Endothelial cell (in vitro differentiated cells): ENCODE measurements at regions not wholly inside any gene's neighbourhood (a gene's known extent, or its start where the extent isn't known, plus 50 kb on each side); places are given as distances from the start of the nearest gene placed in this dataset.
"Not testable (repeated sequence)": the region's sequence is repeated elsewhere in the genome, so short reads cannot be mapped to it uniquely, and the experiment has no call there.

Experiments
- DNase-seq: peaks from one replicate; pipeline ENCODE4 v3.0.0; 2021; ENCODE audit warnings: low spot score
- H3K27ac Mint-ChIP-seq: one replicate; pipeline ENCODE4 v1.8.0; 2021; ENCODE audit warnings: mixed read lengths, inconsistent platforms; ENCODE audit not compliant: unreplicated experiment
- H3K27me3 Mint-ChIP-seq: one replicate; pipeline ENCODE4 v1.8.0; 2021; ENCODE audit warnings: mild to moderate bottlenecking, moderate library complexity, mixed read lengths, inconsistent platforms; ENCODE audit not compliant: unreplicated experiment
- H3K36me3 Mint-ChIP-seq: one replicate; pipeline ENCODE4 v1.8.0; 2021; ENCODE audit warnings: mild to moderate bottlenecking, low read depth, mixed read lengths, inconsistent platforms; ENCODE audit not compliant: unreplicated experiment
- H3K4me1 Mint-ChIP-seq: one replicate; pipeline ENCODE4 v1.8.0; 2021; ENCODE audit warnings: mild to moderate bottlenecking, mixed read lengths, inconsistent platforms; ENCODE audit not compliant: unreplicated experiment
- H3K4me3 Mint-ChIP-seq: one replicate; pipeline ENCODE4 v1.8.0; 2021; ENCODE audit warnings: mild to moderate bottlenecking, mixed read lengths, inconsistent platforms; ENCODE audit not compliant: unreplicated experiment
- H3K9me3 Mint-ChIP-seq: one replicate; pipeline ENCODE4 v1.8.0; 2021; ENCODE audit warnings: mixed read lengths, inconsistent platforms; ENCODE audit not compliant: unreplicated experiment
- TF ChIP-seq, protein P1 (sequence below): fragments of 200-600 bp; sonication (generic); IDR thresholded peaks from one replicate; pipeline ENCODE4 v1.5.0; 2021; ENCODE audit warnings: antibody characterized with exemption; ENCODE audit not compliant: unreplicated experiment

DNA sequence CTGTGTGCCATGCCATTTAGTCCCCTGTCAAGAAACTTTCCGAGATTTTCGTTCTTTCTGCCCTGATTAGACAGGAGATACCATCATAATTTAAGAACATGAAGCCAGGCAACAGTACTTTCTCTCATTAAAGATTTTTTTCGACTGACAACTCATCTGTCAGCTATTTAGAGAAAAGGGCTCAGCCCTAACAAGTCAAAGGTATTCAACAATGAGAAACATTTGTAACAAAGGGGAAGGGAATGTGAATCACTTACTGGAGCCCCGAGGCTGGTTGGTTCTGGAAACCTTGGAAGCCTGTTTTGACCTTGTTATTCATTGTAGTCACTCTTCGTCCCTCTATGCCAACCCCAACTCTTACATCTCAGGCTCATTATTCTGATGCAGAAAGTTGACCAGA, 199.4 kb downstream of the SPP2 start:
- H3K4me3 Mint-ChIP-seq, result no peak overlapping the region
- no peaks in the 10 kb centered on the region for H3K27me3 Mint-ChIP-seq
- no peak overlapping the region for H3K27ac Mint-ChIP-seq
- TF ChIP-seq, protein P1, sequence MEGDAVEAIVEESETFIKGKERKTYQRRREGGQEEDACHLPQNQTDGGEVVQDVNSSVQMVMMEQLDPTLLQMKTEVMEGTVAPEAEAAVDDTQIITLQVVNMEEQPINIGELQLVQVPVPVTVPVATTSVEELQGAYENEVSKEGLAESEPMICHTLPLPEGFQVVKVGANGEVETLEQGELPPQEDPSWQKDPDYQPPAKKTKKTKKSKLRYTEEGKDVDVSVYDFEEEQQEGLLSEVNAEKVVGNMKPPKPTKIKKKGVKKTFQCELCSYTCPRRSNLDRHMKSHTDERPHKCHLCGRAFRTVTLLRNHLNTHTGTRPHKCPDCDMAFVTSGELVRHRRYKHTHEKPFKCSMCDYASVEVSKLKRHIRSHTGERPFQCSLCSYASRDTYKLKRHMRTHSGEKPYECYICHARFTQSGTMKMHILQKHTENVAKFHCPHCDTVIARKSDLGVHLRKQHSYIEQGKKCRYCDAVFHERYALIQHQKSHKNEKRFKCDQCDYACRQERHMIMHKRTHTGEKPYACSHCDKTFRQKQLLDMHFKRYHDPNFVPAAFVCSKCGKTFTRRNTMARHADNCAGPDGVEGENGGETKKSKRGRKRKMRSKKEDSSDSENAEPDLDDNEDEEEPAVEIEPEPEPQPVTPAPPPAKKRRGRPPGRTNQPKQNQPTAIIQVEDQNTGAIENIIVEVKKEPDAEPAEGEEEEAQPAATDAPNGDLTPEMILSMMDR, result no peak
- no peaks in the 10 kb centered on the region for H3K36me3 Mint-ChIP-seq
- peaks cover 5% of the 10 kb centered on the region for H3K4me1 Mint-ChIP-seq
- DNase-seq, result no peak
- no peaks in the 10 kb centered on the region for H3K9me3 Mint-ChIP-seq

DNA sequence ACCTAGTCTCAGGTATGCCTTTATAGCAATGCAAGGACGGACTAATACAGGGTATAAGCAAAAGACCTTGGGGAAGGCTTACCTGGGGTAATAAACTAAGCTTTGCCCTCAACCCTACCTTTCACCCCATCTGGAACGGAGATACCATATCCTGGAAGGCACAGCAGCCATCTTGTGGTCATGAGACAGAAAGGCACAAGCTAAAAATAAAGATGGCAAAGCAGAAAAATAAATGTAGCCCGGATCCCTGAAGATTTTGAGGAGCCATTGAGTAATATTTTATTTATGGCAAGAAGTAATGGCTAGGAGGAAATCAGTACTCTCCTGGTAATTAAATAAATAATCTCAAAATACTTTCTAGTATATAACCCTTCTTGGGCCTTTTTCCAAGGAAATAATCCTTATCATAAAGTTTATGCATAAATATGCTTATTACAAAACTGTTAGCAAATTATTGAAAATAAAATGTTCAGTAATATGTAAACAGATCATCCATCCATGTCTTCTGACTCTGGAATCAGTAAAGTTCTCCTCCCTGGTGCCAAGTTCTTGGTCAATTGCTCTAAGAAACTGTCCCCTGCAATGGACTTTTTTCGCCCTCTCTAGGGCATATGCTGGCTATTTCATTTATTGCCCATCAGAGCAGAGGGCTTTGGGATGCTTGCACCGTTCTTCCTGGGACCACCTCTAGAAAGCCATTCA, 198.7 kb downstream of the SPP2 start:
- Mint-ChIP-seq H3K4me3 (no peak overlapping the region), H3K9me3 (no peaks in the 10 kb centered on the region), H3K27ac (no peak overlapping the region), H3K4me1 (peaks cover 11% of the 10 kb centered on the region), H3K36me3 (no peaks in the 10 kb centered on the region), H3K27me3 (no peaks in the 10 kb centered on the region)
- DNase-seq, result no peak
- TF ChIP-seq, protein P1, result no peak

DNA sequence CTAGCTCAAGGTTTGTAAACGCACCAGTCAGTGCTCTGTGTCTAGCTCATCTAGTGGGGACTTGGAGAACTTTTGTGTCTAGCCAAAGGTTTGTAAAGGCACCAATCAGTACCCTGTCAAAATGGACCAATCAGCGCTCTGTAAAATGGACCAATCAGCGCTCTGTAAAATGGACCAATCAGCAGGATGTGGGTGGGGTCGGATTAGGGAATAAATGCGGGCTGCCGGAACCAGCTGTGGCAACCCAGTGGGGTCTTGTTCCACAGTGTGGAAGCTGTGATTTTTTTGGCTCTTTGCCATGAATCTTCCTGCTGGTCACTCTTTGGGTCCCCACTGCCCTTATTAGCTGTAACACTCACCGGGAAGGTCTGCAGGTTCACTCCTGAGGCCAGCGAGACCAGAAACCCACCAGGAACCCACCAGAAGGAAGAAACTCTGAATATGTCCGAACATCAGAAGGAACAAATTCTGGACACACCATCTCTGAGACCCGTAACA, 197.8 kb downstream of the SPP2 start:
- H3K4me3 Mint-ChIP-seq, H3K36me3 Mint-ChIP-seq, H3K27ac Mint-ChIP-seq, H3K9me3 Mint-ChIP-seq, DNase-seq, H3K27me3 Mint-ChIP-seq: not testable (repeated sequence)
- H3K4me1 Mint-ChIP-seq, result peaks cover 17% of the 10 kb centered on the region

DNA sequence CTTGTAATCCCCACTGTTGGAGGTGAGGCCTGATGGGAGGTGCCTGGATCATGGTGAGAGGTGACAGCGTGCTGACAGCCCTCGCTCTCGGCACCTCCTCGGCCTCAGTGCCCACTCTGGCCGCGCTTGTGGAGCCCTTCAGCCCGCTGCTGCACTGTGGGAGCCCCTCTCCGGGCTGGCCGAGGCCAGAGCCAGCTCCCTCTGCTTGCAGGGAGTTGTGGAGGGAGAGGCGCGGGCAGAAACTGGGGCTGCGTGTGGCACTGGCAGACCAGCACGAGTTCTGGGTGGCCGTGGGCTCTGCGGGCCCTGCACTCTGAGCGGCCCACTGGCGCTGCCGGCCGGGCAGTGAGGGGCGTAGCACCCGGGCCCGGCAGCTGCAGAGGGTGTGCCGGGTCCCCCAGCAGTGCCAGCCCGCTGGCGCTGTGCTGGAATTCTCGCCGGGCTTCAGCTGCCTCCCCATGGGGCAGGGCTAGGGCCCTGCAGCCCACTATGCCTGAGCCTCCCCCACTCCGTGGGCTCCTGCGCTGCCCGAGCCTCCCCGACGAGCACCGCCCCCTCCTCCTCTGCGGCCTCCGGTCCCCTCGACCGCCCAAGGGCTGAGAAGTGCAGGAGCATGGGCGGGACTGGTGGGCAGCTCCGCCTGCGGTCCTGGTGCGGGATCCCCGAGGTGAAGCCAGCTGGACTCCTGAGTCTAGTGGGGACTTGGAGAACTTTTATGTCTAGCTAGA, 197.1 kb downstream of the SPP2 start:
- Mint-ChIP-seq H3K27ac (no peak overlapping the region), H3K27me3 (no peaks in the 10 kb centered on the region), H3K4me3 (no peak overlapping the region), H3K9me3 (no peaks in the 10 kb centered on the region), H3K4me1 (peaks cover 17% of the 10 kb centered on the region), H3K36me3 (no peaks in the 10 kb centered on the region)
- TF ChIP-seq, protein P1, result no peak
- no peak for DNase-seq

DNA sequence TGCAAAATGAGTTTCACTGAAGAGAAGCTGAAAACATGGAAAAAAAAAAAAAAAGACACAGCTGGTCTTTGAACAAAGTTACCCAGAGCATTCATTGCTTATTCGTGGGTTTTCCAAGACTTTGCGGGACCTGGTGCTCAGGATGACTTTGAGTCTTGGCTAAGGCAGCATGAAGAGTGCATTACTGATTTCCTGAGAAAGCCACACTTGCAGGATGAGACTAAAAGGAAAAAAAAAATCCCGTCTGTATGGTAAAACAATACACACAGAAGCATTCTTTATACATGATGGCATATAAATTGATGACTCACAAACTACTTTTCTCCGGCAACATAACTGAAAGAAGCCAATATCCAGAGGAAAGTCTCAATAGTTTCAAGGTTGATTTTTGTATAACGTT, 195.4 kb downstream of the SPP2 start:
- H3K4me3 Mint-ChIP-seq, result no peak overlapping the region

More for the DNA sequence above, 195.4 kb downstream of the SPP2 start:
- no peaks in the 10 kb centered on the region for H3K36me3 Mint-ChIP-seq
- peaks cover 17% of the 10 kb centered on the region for H3K4me1 Mint-ChIP-seq
- H3K27ac Mint-ChIP-seq, result no peak overlapping the region
- no peak for DNase-seq
- TF ChIP-seq, protein P1, result no peak
- no peaks in the 10 kb centered on the region for H3K9me3 Mint-ChIP-seq
- H3K27me3 Mint-ChIP-seq, result no peaks in the 10 kb centered on the region
